ENCODE measurements at regions not wholly inside any gene's neighbourhood (a gene's known extent, or its start where the extent isn't known, plus 50 kb on each side); places are given as distances from the start of the nearest gene placed in this dataset.
"Not testable (repeated sequence)": the region's sequence is repeated elsewhere in the genome, so short reads cannot be mapped to it uniquely, and the experiment has no call there.

GRCh38 chr12:115294453-115295133 lies 610.6 kb upstream of the TBX3 start:
- WGBS (ENCODE audit: insufficient coverage): 100% methylated on average over 2 of the region's 4 CpGs
- no peak overlapping the region for H3K4me3 Mint-ChIP-seq
- H3K36me3 ChIP-seq (ENCODE audit: control insufficient read depth in 2 of 2, extremely low read depth in 1 of 2, insufficient read depth in 1 of 2, low read length in 1 of 2): no peaks in the 10 kb centered on the region
- no peaks in the 10 kb centered on the region for H3K27me3 Mint-ChIP-seq
- H3K27me3 ChIP-seq (replicated peaks in 1 of 2; ENCODE audit: control insufficient read depth in 2 of 2, extremely low read depth in 1 of 2, insufficient read depth in 2 of 2, low read length in 1 of 2): no peaks in the 10 kb centered on the region
- CTCF ChIA-PET: no interaction called here
- no peak for DNase-seq
- H3K4me1 Mint-ChIP-seq: no peaks in the 10 kb centered on the region
- H3K36me3 Mint-ChIP-seq: no peaks in the 10 kb centered on the region
- peaks cover 0 to 9% (median 6%) of the 10 kb centered on the region in 3 donors for H3K9me3 Mint-ChIP-seq
- POLR2A ChIA-PET: no interaction called here
- H3K27ac ChIP-seq (ENCODE audit: low read length): no peak overlapping the region
- no peak overlapping the region for H3K27ac Mint-ChIP-seq
- no peaks in the 10 kb centered on the region for H3K4me1 ChIP-seq (ENCODE audit: control insufficient read depth in 1 of 2, extremely low read depth in 1 of 2, insufficient read depth in 2 of 2, low read length in 2 of 2)
- H3K4me3 ChIP-seq (ENCODE audit: control insufficient read depth in 1 of 2, extremely low read depth in 1 of 2, low read length in 1 of 2): no peak overlapping the region
- no peaks in the 10 kb centered on the region for H3K9me3 ChIP-seq
- ATAC-seq (replicated peaks in 1 of 4): no peak

DNA sequence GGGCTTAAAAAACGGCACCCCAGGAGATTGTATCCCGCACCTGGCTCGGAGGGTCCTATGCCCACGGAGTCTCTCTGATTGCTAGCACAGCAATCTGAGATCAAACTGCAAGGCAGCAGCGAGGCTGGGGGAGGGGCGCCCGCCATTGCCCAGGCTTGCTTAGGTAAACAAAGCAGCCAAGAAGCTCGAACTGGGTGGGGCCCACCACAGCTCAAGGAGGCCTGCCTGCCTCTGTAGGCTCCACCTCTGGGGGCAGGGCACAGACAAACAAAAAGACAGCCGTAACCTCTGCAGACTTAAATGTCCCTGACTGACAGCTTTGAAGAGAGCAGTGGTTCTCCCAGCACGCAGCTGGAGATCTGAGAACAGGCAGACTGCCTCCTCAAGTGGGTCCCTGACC lies 601.5 kb upstream of the TBX3 start:
- 83% methylated on average over 5 of the region's 10 CpGs for WGBS (ENCODE audit: insufficient coverage)
- H3K27me3 Mint-ChIP-seq; H3K4me3 ChIP-seq (ENCODE audit: control insufficient read depth in 1 of 2, extremely low read depth in 1 of 2, low read length in 1 of 2); H3K4me1 ChIP-seq (ENCODE audit: control insufficient read depth in 1 of 2, extremely low read depth in 1 of 2, insufficient read depth in 2 of 2, low read length in 2 of 2); H3K4me3 Mint-ChIP-seq; H3K27ac Mint-ChIP-seq; ATAC-seq (replicated peaks in 1 of 4); H3K9me3 ChIP-seq; H3K4me1 Mint-ChIP-seq; H3K36me3 Mint-ChIP-seq; CTCF ChIA-PET; H3K9me3 Mint-ChIP-seq; DNase-seq; H3K27ac ChIP-seq (ENCODE audit: low read length); H3K36me3 ChIP-seq (ENCODE audit: control insufficient read depth in 2 of 2, extremely low read depth in 1 of 2, insufficient read depth in 1 of 2, low read length in 1 of 2); POLR2A ChIA-PET; H3K27me3 ChIP-seq (replicated peaks in 1 of 2; ENCODE audit: control insufficient read depth in 2 of 2, extremely low read depth in 1 of 2, insufficient read depth in 2 of 2, low read length in 1 of 2): not testable (repeated sequence)

GRCh38 chr12:115273456-115273855 lies 589.5 kb upstream of the TBX3 start:
- POLR2A ChIA-PET: no interaction called here
- no peaks in the 10 kb centered on the region for H3K9me3 ChIP-seq
- no peak overlapping the region for H3K27ac Mint-ChIP-seq

DNA sequence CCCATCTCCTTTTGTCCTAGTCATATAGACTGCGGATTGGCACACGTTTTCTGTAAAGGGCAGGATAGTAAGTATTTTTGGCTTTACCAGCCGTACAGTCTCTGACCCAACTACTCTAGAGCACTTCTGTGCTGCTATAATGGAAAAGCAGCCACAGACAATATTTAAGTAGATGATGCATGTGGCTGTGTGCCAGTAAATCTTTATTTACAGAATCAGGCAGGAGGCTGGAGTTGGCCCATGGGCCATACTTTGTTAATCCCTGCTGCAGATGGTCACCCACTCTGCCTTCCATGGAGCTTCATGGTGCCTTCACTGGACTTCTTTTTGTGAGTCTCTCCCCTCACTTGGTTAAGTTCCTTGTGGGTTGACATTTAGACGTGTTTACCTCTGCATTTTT lies 584.5 kb upstream of the TBX3 start:
- Histone ChIP-seq H3K27ac (ENCODE audit: low read length) (no peak overlapping the region), H3K27me3 (replicated peaks in 1 of 2; ENCODE audit: control insufficient read depth in 2 of 2, extremely low read depth in 1 of 2, insufficient read depth in 2 of 2, low read length in 1 of 2) (no peaks in the 10 kb centered on the region), H3K9me3 (no peaks in the 10 kb centered on the region), H3K36me3 (ENCODE audit: control insufficient read depth in 2 of 2, extremely low read depth in 1 of 2, insufficient read depth in 1 of 2, low read length in 1 of 2) (no peaks in the 10 kb centered on the region), H3K4me1 (ENCODE audit: control insufficient read depth in 1 of 2, extremely low read depth in 1 of 2, insufficient read depth in 2 of 2, low read length in 2 of 2) (no peaks in the 10 kb centered on the region), H3K4me3 (ENCODE audit: control insufficient read depth in 1 of 2, extremely low read depth in 1 of 2, low read length in 1 of 2) (no peak overlapping the region)
- no peak for DNase-seq
- CTCF ChIA-PET: no interaction called here
- ATAC-seq (replicated peaks in 1 of 4): no peak
- H3K9me3 Mint-ChIP-seq: peaks cover 3 to 14% (median 11%) of the 10 kb centered on the region in 3 donors
- no peak overlapping the region for H3K27ac Mint-ChIP-seq
- H3K36me3 Mint-ChIP-seq: no peaks in the 10 kb centered on the region
- WGBS (ENCODE audit: insufficient coverage): 40% methylated on average over 1 of the region's 4 CpGs
- POLR2A ChIA-PET: no interaction called here
- no peaks in the 10 kb centered on the region for H3K4me1 Mint-ChIP-seq
- H3K4me3 Mint-ChIP-seq: no peak overlapping the region
- H3K27me3 Mint-ChIP-seq: no peaks in the 10 kb centered on the region

More at GRCh38 chr12:115273456-115273855, 589.5 kb upstream of the TBX3 start:
- no peaks in the 10 kb centered on the region for H3K4me1 Mint-ChIP-seq
- no peak overlapping the region for H3K27ac ChIP-seq (ENCODE audit: low read length)
- no peaks in the 10 kb centered on the region for H3K4me1 ChIP-seq (ENCODE audit: control insufficient read depth in 1 of 2, extremely low read depth in 1 of 2, insufficient read depth in 2 of 2, low read length in 2 of 2)
- ATAC-seq (replicated peaks in 1 of 4) (no peak), DNase-seq (no peak)
- no peaks in the 10 kb centered on the region for H3K27me3 ChIP-seq (replicated peaks in 1 of 2; ENCODE audit: control insufficient read depth in 2 of 2, extremely low read depth in 1 of 2, insufficient read depth in 2 of 2, low read length in 1 of 2)
- H3K4me3 ChIP-seq (ENCODE audit: control insufficient read depth in 1 of 2, extremely low read depth in 1 of 2, low read length in 1 of 2): no peak overlapping the region
- no peak overlapping the region for H3K4me3 Mint-ChIP-seq
- H3K27me3 Mint-ChIP-seq: peaks cover 0 to 2% of the 10 kb centered on the region in 2 donors
- no peaks in the 10 kb centered on the region for H3K36me3 ChIP-seq (ENCODE audit: control insufficient read depth in 2 of 2, extremely low read depth in 1 of 2, insufficient read depth in 1 of 2, low read length in 1 of 2)
- WGBS (ENCODE audit: insufficient coverage): no CpG with 5 or more reads among the region's 2 CpGs
- CTCF ChIA-PET: no interaction called here
- H3K36me3 Mint-ChIP-seq: no peaks in the 10 kb centered on the region
- H3K9me3 Mint-ChIP-seq: peaks cover 0 to 5% (median 3%) of the 10 kb centered on the region in 3 donors

GRCh38 chr12:115267891-115268290 lies 583.9 kb upstream of the TBX3 start:
- ChIA-PET POLR2A (no interaction called here), CTCF (no interaction called here)
- H3K36me3 Mint-ChIP-seq: no peaks in the 10 kb centered on the region
- H3K9me3 Mint-ChIP-seq: peaks cover 3 to 14% (median 11%) of the 10 kb centered on the region in 3 donors
- no peak overlapping the region for H3K27ac ChIP-seq (ENCODE audit: low read length)
- ATAC-seq (replicated peaks in 1 of 4) (no peak), DNase-seq (no peak)
- H3K4me1 Mint-ChIP-seq: no peaks in the 10 kb centered on the region
- no peak overlapping the region for H3K4me3 Mint-ChIP-seq
- no peaks in the 10 kb centered on the region for H3K27me3 ChIP-seq (replicated peaks in 1 of 2; ENCODE audit: control insufficient read depth in 2 of 2, extremely low read depth in 1 of 2, insufficient read depth in 2 of 2, low read length in 1 of 2)
- no peaks in the 10 kb centered on the region for H3K9me3 ChIP-seq
- H3K27me3 Mint-ChIP-seq: no peaks in the 10 kb centered on the region
- 59% methylated on average over 2 of the region's 3 CpGs for WGBS (ENCODE audit: insufficient coverage)
- no peak overlapping the region for H3K4me3 ChIP-seq (ENCODE audit: control insufficient read depth in 1 of 2, extremely low read depth in 1 of 2, low read length in 1 of 2)
- no peak overlapping the region for H3K27ac Mint-ChIP-seq
- no peaks in the 10 kb centered on the region for H3K36me3 ChIP-seq (ENCODE audit: control insufficient read depth in 2 of 2, extremely low read depth in 1 of 2, insufficient read depth in 1 of 2, low read length in 1 of 2)
- H3K4me1 ChIP-seq (ENCODE audit: control insufficient read depth in 1 of 2, extremely low read depth in 1 of 2, insufficient read depth in 2 of 2, low read length in 2 of 2): no peaks in the 10 kb centered on the region

DNA sequence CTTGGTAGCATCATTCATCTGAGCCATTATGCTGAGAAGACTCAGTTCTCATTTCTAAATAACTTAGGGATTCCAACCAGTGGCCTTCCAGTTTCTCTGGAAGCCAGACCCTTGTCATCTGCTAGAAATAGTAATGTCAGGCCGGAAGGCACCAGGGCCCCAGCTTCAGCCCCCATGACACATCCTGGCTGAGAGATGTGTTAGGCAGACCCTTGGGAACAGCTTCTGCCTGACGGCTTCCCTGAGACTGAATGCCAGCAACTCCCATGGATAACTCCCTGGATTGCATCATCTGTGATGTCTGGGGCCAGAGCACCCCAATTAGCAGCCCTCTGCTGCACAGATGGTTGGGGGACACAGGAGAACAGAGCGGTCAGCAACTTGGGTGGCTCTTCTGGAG lies 583.5 kb upstream of the TBX3 start:
- no peaks in the 10 kb centered on the region for H3K4me1 Mint-ChIP-seq
- no peaks in the 10 kb centered on the region for H3K9me3 ChIP-seq
- no peaks in the 10 kb centered on the region for H3K4me1 ChIP-seq (ENCODE audit: control insufficient read depth in 1 of 2, extremely low read depth in 1 of 2, insufficient read depth in 2 of 2, low read length in 2 of 2)
- CTCF ChIA-PET: no interaction called here
- H3K36me3 ChIP-seq (ENCODE audit: control insufficient read depth in 2 of 2, extremely low read depth in 1 of 2, insufficient read depth in 1 of 2, low read length in 1 of 2): no peaks in the 10 kb centered on the region
- 63% methylated on average over 3 of the region's 3 CpGs for WGBS (ENCODE audit: insufficient coverage)
- no peaks in the 10 kb centered on the region for H3K27me3 Mint-ChIP-seq
- H3K9me3 Mint-ChIP-seq: peaks cover 3 to 14% (median 11%) of the 10 kb centered on the region in 3 donors
- no peak overlapping the region for H3K27ac ChIP-seq (ENCODE audit: low read length)
- ATAC-seq (replicated peaks in 1 of 4): no peak
- H3K4me3 ChIP-seq (ENCODE audit: control insufficient read depth in 1 of 2, extremely low read depth in 1 of 2, low read length in 1 of 2): no peak overlapping the region
- POLR2A ChIA-PET: no interaction called here
- no peak overlapping the region for H3K27ac Mint-ChIP-seq
- H3K27me3 ChIP-seq (replicated peaks in 1 of 2; ENCODE audit: control insufficient read depth in 2 of 2, extremely low read depth in 1 of 2, insufficient read depth in 2 of 2, low read length in 1 of 2): no peaks in the 10 kb centered on the region
- DNase-seq: no peak
- no peak overlapping the region for H3K4me3 Mint-ChIP-seq
- H3K36me3 Mint-ChIP-seq: no peaks in the 10 kb centered on the region

DNA sequence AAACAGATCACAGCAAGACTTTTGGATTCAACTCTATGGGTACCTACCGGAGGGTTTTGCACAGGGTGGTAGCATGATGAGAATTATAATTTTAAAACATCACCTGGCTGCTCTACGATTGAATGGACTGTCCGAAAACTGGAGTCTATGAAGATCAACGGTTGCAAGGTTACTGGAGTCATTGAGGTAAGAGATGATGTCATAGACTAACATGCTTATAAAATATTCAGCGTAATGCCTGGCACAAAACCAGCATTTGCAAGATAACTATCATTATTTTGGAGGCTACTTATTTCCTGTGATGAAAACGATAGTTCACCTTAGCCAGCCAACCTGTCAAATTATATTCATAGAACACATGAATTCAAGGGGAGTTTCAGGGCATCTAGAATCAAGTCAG lies 580.6 kb upstream of the TBX3 start:
- DNase-seq: no peak
- H3K36me3 ChIP-seq (ENCODE audit: control insufficient read depth in 2 of 2, extremely low read depth in 1 of 2, insufficient read depth in 1 of 2, low read length in 1 of 2): no peaks in the 10 kb centered on the region
- no peaks in the 10 kb centered on the region for H3K4me1 ChIP-seq (ENCODE audit: control insufficient read depth in 1 of 2, extremely low read depth in 1 of 2, insufficient read depth in 2 of 2, low read length in 2 of 2)
- no CpG with 5 or more reads among the region's 6 CpGs for WGBS (ENCODE audit: insufficient coverage)
- no peak overlapping the region for H3K4me3 ChIP-seq (ENCODE audit: control insufficient read depth in 1 of 2, extremely low read depth in 1 of 2, low read length in 1 of 2)
- H3K27me3 ChIP-seq (replicated peaks in 1 of 2; ENCODE audit: control insufficient read depth in 2 of 2, extremely low read depth in 1 of 2, insufficient read depth in 2 of 2, low read length in 1 of 2): no peaks in the 10 kb centered on the region
- Mint-ChIP-seq H3K27ac (no peak overlapping the region), H3K27me3 (no peaks in the 10 kb centered on the region), H3K4me3 (no peak overlapping the region), H3K9me3 (peaks cover 3 to 11% (median 9%) of the 10 kb centered on the region in 3 donors), H3K4me1 (no peaks in the 10 kb centered on the region), H3K36me3 (no peaks in the 10 kb centered on the region)
- ChIA-PET POLR2A (no interaction called here), CTCF (no interaction called here)
- no peak for ATAC-seq (replicated peaks in 1 of 4)
- H3K9me3 ChIP-seq: no peaks in the 10 kb centered on the region
- no peak overlapping the region for H3K27ac ChIP-seq (ENCODE audit: low read length)
